H1 (cell line): ENCODE measurements at regions not wholly inside any gene's neighbourhood (a gene's known extent, or its start where the extent isn't known, plus 50 kb on each side); places are given as distances from the start of the nearest gene placed in this dataset.

Experiments used
- CTCF ChIA-PET: fragments of 300-600 bp; sonication (Branson Sonifier 250); formaldehyde crosslinking; loops from one replicate; lab custom pipeline; 2021; ENCODE audit not compliant: partially characterized antibody; lab: Charles Lee
- POLR2A ChIA-PET: fragments of 300-600 bp; sonication (Branson Sonifier 250); formaldehyde crosslinking; loops from one replicate; lab custom pipeline; 2021; ENCODE audit warnings: inconsistent platforms; ENCODE audit not compliant: partially characterized antibody; lab: Charles Lee
- DNase-seq, 2 experiments: peaks; one replicate each; pipeline versions ENCODE4 v3.0.0 to v3.0.0-alpha.2; 2010 to 2022; ENCODE audit warnings: low spot score in 2 of 2, low read depth in 1 of 2, mixed read lengths in 1 of 2
- FAIRE-seq: peaks from 2 replicates; lab custom pipeline; 2011; peaks lifted over from hg19 to GRCh38; lab: Jason Lieb, UNC
- H2AFZ ChIP-seq: 2 replicates; pipeline ENCODE4 v1.8.1; 2012; ENCODE audit warnings: low read length, inconsistent platforms
- H2AK5ac ChIP-seq: 2 replicates; pipeline ENCODE4 v1.6.1; 2013; ENCODE audit warnings: low read depth, low read length
- H2BK120ac ChIP-seq: replicated peaks from 2 replicates; pipeline ENCODE3; 2013; ENCODE audit warnings: low read depth, low read length, inconsistent platforms
- H2BK12ac ChIP-seq: 2 replicates; pipeline ENCODE4 v1.6.1; 2013; ENCODE audit warnings: low read depth, low read length
- H2BK15ac ChIP-seq: 2 replicates; pipeline ENCODE4 v1.6.1; 2013; ENCODE audit warnings: low read length
- H2BK20ac ChIP-seq: 2 replicates; pipeline ENCODE4 v1.6.1; 2013; ENCODE audit warnings: low read length
- H2BK5ac ChIP-seq: 2 replicates; pipeline ENCODE4 v1.6.1; 2013; ENCODE audit warnings: low read depth, low read length
- H3K14ac ChIP-seq: 2 replicates; pipeline ENCODE4 v1.6.1; 2013; ENCODE audit warnings: inconsistent platforms; ENCODE audit not compliant: insufficient read length
- H3K18ac ChIP-seq: 2 replicates; pipeline ENCODE4 v1.6.1; 2013; ENCODE audit warnings: low read length; ENCODE audit errors: extremely low read depth
- H3K23ac ChIP-seq: 2 replicates; pipeline ENCODE4 v1.6.1; 2013; ENCODE audit warnings: inconsistent platforms; ENCODE audit not compliant: insufficient read length
- H3K23me2 ChIP-seq: 2 replicates; pipeline ENCODE4 v1.6.1; 2013; ENCODE audit warnings: low read depth, low read length
- H3K27ac ChIP-seq: 2 replicates; pipeline ENCODE4 v1.6.1; 2011; ENCODE audit warnings: low read depth, low read length, inconsistent platforms
- H3K27me3 ChIP-seq, 4 experiments: replicated peaks in 1 of 4; 1 replicate in 1 of 4; 2 replicates in 3 of 4; pipeline versions ENCODE4 v1.6.1 to v1.8.1; 2011 to 2013; ENCODE audit warnings: low read length in 3 of 4, mild to moderate bottlenecking in 3 of 4, inconsistent platforms in 2 of 4, mixed read lengths in 2 of 4, moderate library complexity in 1 of 4; ENCODE audit not compliant: control insufficient read depth in 3 of 4, insufficient read depth in 3 of 4; ENCODE audit errors: extremely low read depth in 1 of 4
- H3K36me3 ChIP-seq, 4 experiments: 2 replicates each; pipeline versions ENCODE4 v1.6.1 to v1.8.1; 2011 to 2013; ENCODE audit warnings: mild to moderate bottlenecking in 4 of 4, low read length in 3 of 4, moderate library complexity in 2 of 4, control low read depth in 1 of 4, inconsistent platforms in 1 of 4; ENCODE audit not compliant: insufficient read depth in 4 of 4, control insufficient read depth in 2 of 4
- H3K4ac ChIP-seq: replicated peaks from 2 replicates; pipeline ENCODE3; 2013; ENCODE audit warnings: low read length, low read depth, mixed read lengths, inconsistent platforms; ENCODE audit not compliant: insufficient read length
- H3K4me1 ChIP-seq, 4 experiments: replicated peaks in 1 of 4; 1 replicate in 1 of 4; 2 replicates in 3 of 4; pipeline versions ENCODE4 v1.6.1 to v1.8.1; 2011 to 2013; ENCODE audit warnings: low read length in 3 of 4, inconsistent platforms in 2 of 4, mixed read lengths in 1 of 4; ENCODE audit not compliant: insufficient read depth in 4 of 4, control insufficient read depth in 3 of 4
- H3K4me2 ChIP-seq, 2 experiments: 2 replicates each; pipeline versions ENCODE4 v1.6.1 to v1.8.1; 2011 to 2013; ENCODE audit warnings: low read depth in 2 of 2, low read length in 2 of 2, control low read depth in 1 of 2, inconsistent platforms in 1 of 2, mild to moderate bottlenecking in 1 of 2; ENCODE audit not compliant: insufficient read depth in 1 of 2
- H3K4me3 ChIP-seq, 4 experiments: fragments of 200-600, 300-600 bp in 1 of 4; sonication (generic), shearing (Covaris generic), sonication (Bioruptor Twin) in 1 of 4; 2 replicates each; pipeline versions ENCODE4 v1.5.1 to v1.8.1; 2011 to 2016; ENCODE audit warnings: low read length in 4 of 4, low read depth in 3 of 4, control low read depth in 2 of 4, inconsistent platforms in 2 of 4, mild to moderate bottlenecking in 2 of 4, mixed read lengths in 1 of 4, moderate library complexity in 1 of 4; ENCODE audit not compliant: insufficient read depth in 2 of 4; ENCODE audit errors: extremely low read depth in 1 of 4
- H3K56ac ChIP-seq: replicated peaks from 2 replicates; pipeline ENCODE3; 2013; ENCODE audit warnings: low read depth, mild to moderate bottlenecking, mixed read lengths, low read length, inconsistent platforms; ENCODE audit not compliant: insufficient read length
- H3K79me1 ChIP-seq: 2 replicates; pipeline ENCODE4 v1.6.1; 2013; ENCODE audit warnings: low read depth, low read length, control low read depth
- H3K79me2 ChIP-seq, 2 experiments: 2 replicates each; pipeline versions ENCODE4 v1.6.1 to v1.8.1; 2012 to 2013; ENCODE audit warnings: low read length in 2 of 2, mild to moderate bottlenecking in 2 of 2, inconsistent platforms in 1 of 2; ENCODE audit not compliant: insufficient read depth in 2 of 2, control insufficient read depth in 1 of 2
- H3K9ac ChIP-seq, 4 experiments: replicated peaks in 1 of 4; 1 replicate in 1 of 4; 2 replicates in 3 of 4; pipeline versions ENCODE4 v1.6.1 to v1.8.1; 2011 to 2013; ENCODE audit warnings: low read depth in 3 of 4, low read length in 3 of 4, control low read depth in 2 of 4, mild to moderate bottlenecking in 2 of 4, moderate library complexity in 2 of 4, inconsistent platforms in 1 of 4; ENCODE audit errors: extremely low read depth in 1 of 4
- H3K9me3 ChIP-seq, 2 experiments: 2 replicates each; pipeline versions ENCODE4 v1.6.1 to v1.8.1; 2012 to 2013; ENCODE audit warnings: mild to moderate bottlenecking in 2 of 2, moderate library complexity in 2 of 2, control low read depth in 1 of 2, inconsistent platforms in 1 of 2, low read depth in 1 of 2, low read length in 1 of 2, mixed read lengths in 1 of 2; ENCODE audit not compliant: insufficient read depth in 2 of 2
- H4K20me1 ChIP-seq, 2 experiments: replicated peaks in 1 of 2; 2 replicates each; pipeline versions ENCODE3 to v1.8.1; 2011 to 2013; ENCODE audit warnings: inconsistent platforms in 2 of 2, low read length in 2 of 2, mild to moderate bottlenecking in 1 of 2; ENCODE audit not compliant: insufficient read depth in 2 of 2, control insufficient read depth in 1 of 2
- H4K5ac ChIP-seq: 2 replicates; pipeline ENCODE4 v1.6.1; 2013; ENCODE audit warnings: low read length, low read depth, mixed read lengths, inconsistent platforms; ENCODE audit not compliant: insufficient read length
- H4K8ac ChIP-seq: 2 replicates; pipeline ENCODE4 v1.8.0; 2013; ENCODE audit warnings: mild to moderate bottlenecking, moderate library complexity, low read length, inconsistent platforms; ENCODE audit not compliant: insufficient read depth; ENCODE audit errors: extremely low read depth
- H4K91ac ChIP-seq: replicated peaks from 2 replicates; pipeline ENCODE3; 2013; ENCODE audit warnings: low read length, mixed read lengths, inconsistent platforms; ENCODE audit not compliant: insufficient read length
- CBX5 ChIP-seq: fragments of 300-800, 300-1000 bp; sonication (generic); IDR thresholded peaks from 2 replicates; pipeline ENCODE4 v1.7.1; 2016; ENCODE audit warnings: antibody characterized with exemption, low read length, low read depth
- CHD2 ChIP-seq: IDR thresholded peaks from 2 replicates; pipeline ENCODE4 v1.6.1; 2012; ENCODE audit warnings: low read length, improper control_type of control experiment
- EP300 ChIP-seq, 2 experiments: IDR thresholded peaks; 1 replicate in 1 of 2; 2 replicates in 1 of 2; pipeline ENCODE4 v1.6.1; 2011 to 2012; ENCODE audit warnings: low read depth in 2 of 2, low read length in 2 of 2, mild to moderate bottlenecking in 2 of 2, borderline replicate concordance in 1 of 2, inconsistent platforms in 1 of 2, moderate library complexity in 1 of 2
- MAX ChIP-seq: IDR thresholded peaks from 2 replicates; pipeline ENCODE4 v1.6.1; 2012; ENCODE audit warnings: inconsistent platforms
- POLR2A ChIP-seq, 2 experiments: IDR thresholded peaks; 1 replicate in 1 of 2; 2 replicates in 1 of 2; pipeline ENCODE4 v1.6.1; 2011; ENCODE audit warnings: low read depth in 2 of 2, low read length in 2 of 2, mild to moderate bottlenecking in 2 of 2; ENCODE audit errors: control extremely low read depth in 1 of 2
- RAD21 ChIP-seq, 2 experiments: IDR thresholded peaks in 1 of 2; conservative IDR thresholded peaks in 1 of 2; 2 replicates each; pipeline ENCODE4 v1.6.1; 2011; ENCODE audit warnings: low read depth in 2 of 2, low read length in 2 of 2, improper control_type of control experiment in 1 of 2, inconsistent platforms in 1 of 2, mild to moderate bottlenecking in 1 of 2, moderate library complexity in 1 of 2
- RBBP5 ChIP-seq: IDR thresholded peaks from 2 replicates; pipeline ENCODE4 v1.7.1; 2012; ENCODE audit warnings: low read depth, mild to moderate bottlenecking, inconsistent platforms, low read length, moderate library complexity, borderline replicate concordance
- RXRA ChIP-seq: IDR thresholded peaks from 2 replicates; pipeline ENCODE4 v1.6.1; 2011; ENCODE audit warnings: low read depth, mild to moderate bottlenecking, low read length, moderate library complexity; ENCODE audit not compliant: insufficient read depth
- SUZ12 ChIP-seq: fragments of 200-600 bp; sonication (generic); IDR thresholded peaks from 2 replicates; pipeline ENCODE4 v1.6.1; 2012; ENCODE audit warnings: mild to moderate bottlenecking, inconsistent platforms, low read length, moderate library complexity, mixed read lengths
- TAF7 ChIP-seq: optimal IDR thresholded peaks from 2 replicates; pipeline ENCODE3; 2011; ENCODE audit warnings: low read depth, mild to moderate bottlenecking, inconsistent platforms, low read length, moderate library complexity, borderline replicate concordance
- TBP ChIP-seq: IDR thresholded peaks from 2 replicates; pipeline ENCODE4 v1.6.1; 2011; ENCODE audit warnings: low read depth, low read length, improper control_type of control experiment
- TCF12 ChIP-seq: IDR thresholded peaks from 2 replicates; pipeline ENCODE4 v1.6.1; 2011; ENCODE audit warnings: low read depth, mild to moderate bottlenecking, low read length
- ZNF274 ChIP-seq: IDR thresholded peaks from 2 replicates; pipeline ENCODE4 v1.7.0; 2012; ENCODE audit warnings: low read length, borderline replicate concordance; ENCODE audit errors: extremely low read depth
- WGBS, 2 experiments: shearing (Covaris generic) in 1 of 2; methylation state at CpG; one replicate each; pipeline versions ENCODE4 v1.1.6 to v1.1.7; 2013 to 2015; ENCODE audit warnings: low lambda C conversion rate in 2 of 2, mixed read lengths in 2 of 2, inconsistent platforms in 1 of 2, low coverage in 1 of 2, missing lambda C conversion rate in 1 of 2; ENCODE audit not compliant: insufficient replicate concordance in 2 of 2, insufficient coverage in 1 of 2, insufficient read length in 1 of 2; ENCODE audit errors: extremely low coverage in 1 of 2, missing lambda C conversion rate in 1 of 2; 5-methylcytosine and 5-hydroxymethylcytosine counted together

- no peaks in the 10 kb centered on the region for H3K27me3 ChIP-seq
- H2BK20ac ChIP-seq, result no peak overlapping the region
- no peak for DNase-seq
- H3K27ac ChIP-seq, result no peak overlapping the region
- no peak overlapping the region for H2BK120ac ChIP-seq
- no peak overlapping the region for H4K8ac ChIP-seq
- H3K79me2 ChIP-seq, result no peaks in the 10 kb centered on the region
- H3K36me3 ChIP-seq, result no peaks in the 10 kb centered on the region
- H4K20me1 ChIP-seq, result no peaks in the 10 kb centered on the region
- H2BK12ac ChIP-seq, result no peak overlapping the region
- no peaks in the 10 kb centered on the region for H3K9me3 ChIP-seq
- no peaks in the 10 kb centered on the region for H3K79me1 ChIP-seq
- H2AK5ac ChIP-seq, result no peak overlapping the region
- no peak overlapping the region for H3K4me3 ChIP-seq
- WGBS, 2 experiments, result 79% methylated on average over 14 of the region's 14 CpGs; no CpG with 5 or more reads in 1 of the 2 experiments
- H2BK5ac ChIP-seq, result no peak overlapping the region
- H2BK15ac ChIP-seq, result no peak overlapping the region
- no peak overlapping the region for H3K9ac ChIP-seq
- POLR2A ChIA-PET, result no interaction called here
- no peak overlapping the region for H4K91ac ChIP-seq
- FAIRE-seq, result no peak
- no peak overlapping the region for H3K56ac ChIP-seq
- H2AFZ ChIP-seq, result no peak overlapping the region
- CTCF ChIA-PET, result interaction anchor here (2.4 to 3.1 kb wide), 3 partner anchors 9 to 118 kb away, joined by 13 to 70 read pairs (median 21); no protein-coding TSS in a partner anchor
- H3K14ac ChIP-seq, result no peak overlapping the region
- no peaks in the 10 kb centered on the region; a peak in 1 of 7 replicates for H3K4me1 ChIP-seq
- H3K23me2 ChIP-seq, result no peaks in the 10 kb centered on the region
- no peak overlapping the region for H3K18ac ChIP-seq
- H3K4ac ChIP-seq, result no peak overlapping the region
- no peak overlapping the region for H4K5ac ChIP-seq
- no peak overlapping the region for H3K23ac ChIP-seq
- no peak overlapping the region for H3K4me2 ChIP-seq
- TF ChIP-seq RBBP5 (no peak), EP300 (IDR thresholded peaks at IDR 0.05; ENCODE audit: borderline replicate concordance in 1 of 2, low read depth in 2 of 2, low read length in 2 of 2) (no peak), TAF7 (no peak), SUZ12 (no peak), ZNF274 (no peak), TCF12 (no peak), TBP (no peak), CHD2 (no peak), RXRA (no peak), CBX5 (no peak), RAD21 (IDR thresholded peaks at IDR 0.05 in 1 of 2, conservative IDR thresholded peaks at IDR 0.05 in 1 of 2; ENCODE audit: low read depth in 2 of 2, low read length in 2 of 2) (no peak), MAX (no peak), POLR2A (IDR thresholded peaks at IDR 0.05; ENCODE audit: control extremely low read depth in 1 of 2, low read depth in 2 of 2, low read length in 2 of 2) (no peak)
Measured at GRCh38 chr2:204143216-204144014, 206.9 kb downstream of the ICOS start.
